Muscle of back (tissue), 3 donors: ENCODE measurements at regions not wholly inside any gene's neighbourhood (a gene's known extent, or its start where the extent isn't known, plus 50 kb on each side); places are given as distances from the start of the nearest gene placed in this dataset.

Experiments
- DNase-seq, 3 donors: peaks; one replicate each; pipeline versions ENCODE4 v3.0.0 to v3.0.0-alpha.2; 2013

GRCh38 chr2:45178854-45179253 is 169.6 kb upstream of the SIX2 start:
- DNase-seq, result no peak

DNA sequence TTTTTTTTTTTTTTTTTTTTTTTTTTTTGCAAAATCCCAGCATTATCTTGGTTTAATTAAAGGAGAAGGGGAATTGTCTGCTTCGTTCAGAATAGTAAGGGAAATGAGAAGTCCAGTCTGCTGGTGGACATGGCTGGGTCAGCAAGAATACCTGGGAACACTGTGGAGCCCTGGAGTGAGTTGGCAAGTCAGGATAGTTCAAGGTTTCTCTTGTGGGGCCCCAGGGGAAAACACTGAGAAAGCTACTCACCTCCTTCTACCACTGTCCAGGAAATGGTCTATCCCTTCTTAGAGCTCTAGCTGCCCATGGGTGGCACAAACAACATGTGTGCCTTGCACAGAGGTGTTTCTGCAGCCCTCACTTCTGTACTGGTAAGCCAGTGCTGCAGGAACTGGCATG is 169.1 kb upstream of the SIX2 start:
- DNase-seq, result no peak

DNA sequence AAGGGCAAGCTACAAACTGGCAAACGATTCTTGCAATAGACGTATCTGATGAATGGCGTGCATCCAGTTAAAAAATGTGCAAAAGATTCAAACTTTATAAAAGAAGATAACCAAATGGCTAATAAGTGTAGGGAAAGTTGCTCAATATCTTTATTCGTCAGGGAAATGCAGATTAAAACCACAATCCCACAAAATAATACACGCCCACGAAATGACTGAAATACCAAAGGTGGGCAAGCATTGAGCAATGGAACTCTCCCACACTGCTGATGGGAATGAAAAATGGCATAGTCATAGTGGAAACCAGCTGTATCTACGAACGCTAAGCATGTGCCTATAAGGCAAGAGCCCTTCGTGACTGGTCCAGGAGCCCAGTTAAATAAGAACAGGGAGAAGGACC is 168.6 kb upstream of the SIX2 start:
- DNase-seq, result peak in 1 of 3 donors; percentile 86

DNA sequence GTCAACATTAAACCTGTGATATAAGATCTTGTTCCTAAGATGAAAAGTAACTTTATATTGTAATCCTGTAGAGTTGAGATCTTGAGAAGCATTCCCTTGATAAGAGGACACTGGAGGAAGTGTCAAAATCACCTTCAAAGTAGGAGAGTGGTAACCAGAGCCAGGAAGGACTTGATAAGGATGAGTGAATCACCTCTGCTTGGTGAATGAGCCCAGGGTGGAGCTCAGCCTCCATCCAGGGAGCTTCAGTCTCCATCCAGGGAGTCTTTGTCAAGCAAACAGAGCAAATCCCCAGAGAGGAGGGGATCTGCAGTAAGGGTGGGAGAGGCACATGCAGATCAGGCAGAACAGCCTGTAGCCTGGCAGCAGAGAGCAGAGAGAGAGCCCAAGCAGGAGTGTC is 167.1 kb upstream of the SIX2 start:
- DNase-seq, result no peak

DNA sequence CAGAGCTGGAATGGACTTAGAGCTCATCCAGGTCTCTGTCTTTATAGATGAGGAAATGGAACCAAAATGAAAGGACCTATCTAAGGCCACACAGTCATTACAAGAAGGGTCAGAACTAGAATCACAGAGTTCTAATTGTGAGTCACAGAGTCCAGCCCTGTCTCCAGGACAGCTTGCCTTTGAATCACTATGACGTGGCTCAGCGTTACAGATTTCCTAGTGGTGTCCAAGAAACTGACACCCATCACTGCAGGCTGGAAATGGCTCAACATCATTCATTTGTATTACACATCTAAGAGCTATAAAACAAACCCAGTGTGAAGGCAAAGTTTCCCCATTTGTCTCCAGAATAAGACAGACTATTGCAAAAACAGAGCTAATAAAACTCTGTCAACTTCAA is 164.3 kb upstream of the SIX2 start:
- DNase-seq, result peak in 1 of 3 donors; percentile 27

GRCh38 chr2:45172760-45173392 is 163.6 kb upstream of the SIX2 start:
- peak in 1 of 3 donors; percentile 12 for DNase-seq

GRCh38 chr2:45172142-45172541 is 162.9 kb upstream of the SIX2 start:
- peak in 1 of 3 donors; percentile 44 for DNase-seq

DNA sequence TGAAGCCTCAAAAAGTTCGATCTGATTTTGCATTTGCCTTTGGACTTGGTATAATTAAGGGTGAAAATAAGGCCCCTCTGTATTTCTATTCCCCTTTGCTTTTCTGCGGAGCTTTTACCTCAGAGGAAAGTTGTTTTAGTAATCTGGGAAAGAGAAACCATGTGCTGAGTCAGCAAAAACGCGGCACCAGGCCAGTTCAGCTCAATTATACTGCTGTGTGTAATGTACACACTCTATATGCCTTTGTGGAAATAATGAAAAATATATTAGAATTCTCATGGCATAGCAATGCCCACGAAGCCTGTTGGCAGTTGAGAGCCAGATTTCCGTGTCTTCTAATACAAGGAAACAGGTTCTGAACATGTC is 161.9 kb upstream of the SIX2 start:
- DNase-seq, result peak in 1 of 3 donors; percentile 72

GRCh38 chr2:45170191-45171135 is 161.2 kb upstream of the SIX2 start:
- peak in 1 of 3 donors; percentile 80 for DNase-seq

DNA sequence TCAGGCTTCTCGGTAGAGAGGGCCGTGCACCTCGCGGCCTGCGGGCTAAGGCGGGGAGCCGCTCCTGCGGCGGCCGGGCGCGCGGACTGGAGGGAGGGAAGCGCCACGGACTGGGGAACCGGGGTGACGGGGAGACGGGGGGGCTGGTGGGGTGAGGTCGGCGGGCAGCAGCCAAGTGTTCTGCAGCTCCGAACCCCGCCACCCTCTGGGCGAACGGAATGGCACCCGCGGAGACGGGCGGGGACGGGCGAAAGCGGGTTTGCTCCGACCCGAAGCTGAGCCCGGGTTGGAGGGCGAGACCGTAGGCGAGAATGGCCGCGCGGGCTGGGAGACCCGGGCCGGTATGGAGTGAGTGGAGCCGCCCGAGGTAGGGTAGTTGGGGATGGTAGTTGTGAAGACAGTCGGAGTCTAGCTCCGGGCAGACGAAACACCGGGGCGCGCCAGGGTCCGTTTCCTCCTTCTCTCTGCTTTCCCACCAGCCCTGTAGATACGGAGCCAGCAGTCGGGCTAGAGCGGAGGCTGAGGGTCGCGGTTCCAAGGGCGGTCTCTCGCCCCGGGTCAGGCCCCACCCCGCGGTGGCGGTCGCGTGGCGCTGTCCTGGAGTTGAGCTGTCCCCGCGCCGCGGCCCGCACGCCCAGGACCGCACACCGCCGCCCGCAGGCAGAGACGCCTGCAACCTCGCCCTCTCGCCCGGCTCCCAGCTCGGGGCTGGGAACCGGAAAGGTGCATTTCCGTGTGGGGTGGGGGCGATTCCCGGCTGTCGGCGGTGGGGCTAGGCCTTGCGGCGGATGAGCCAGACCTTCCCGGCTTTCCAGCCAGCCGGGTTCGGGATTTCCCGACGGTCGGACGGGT is 160.3 kb upstream of the SIX2 start:
- DNase-seq, result peak in 1 of 3 donors; percentile 80

DNA sequence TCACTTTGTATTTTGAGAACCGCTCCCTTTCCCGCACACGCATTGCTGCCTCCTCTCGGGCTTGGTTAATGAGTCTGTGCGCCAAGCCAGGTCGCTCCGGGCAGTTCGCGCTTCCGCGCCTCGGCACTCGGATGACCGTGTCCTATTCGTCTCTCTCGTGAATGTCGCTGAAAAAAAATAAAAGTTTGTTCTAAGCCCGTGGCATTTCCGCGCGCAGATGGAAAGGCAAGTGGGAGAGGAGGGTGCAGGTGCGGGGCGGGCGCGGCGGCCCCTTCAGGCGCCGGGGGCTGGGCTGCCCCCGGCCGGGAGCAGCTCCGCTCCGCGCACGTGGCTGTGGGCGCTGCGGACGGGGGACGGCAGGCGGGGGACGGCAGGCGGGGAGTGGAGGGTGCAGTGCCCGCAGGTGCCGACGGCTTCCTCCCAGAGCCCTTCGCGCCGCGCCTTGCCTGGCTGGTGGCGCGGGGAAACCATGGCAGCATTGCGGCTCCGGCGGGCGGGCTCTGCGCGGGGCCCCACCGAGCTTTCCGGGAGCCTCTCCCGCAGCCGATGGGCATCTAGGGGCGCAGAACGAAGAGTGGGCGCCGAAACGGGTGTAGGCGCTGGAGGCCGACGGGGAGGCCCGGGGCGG is 159.6 kb upstream of the SIX2 start:
- DNase-seq, result peak in 1 of 3 donors; percentile 73

GRCh38 chr2:45167920-45168629 is 158.8 kb upstream of the SIX2 start:
- peak in 1 of 3 donors; percentile 49 for DNase-seq

- peak in 1 of 3 donors; percentile 13 for DNase-seq
Measured at GRCh38 chr2:45166229-45166890, 157.1 kb upstream of the SIX2 start.

GRCh38 chr2:45162711-45163110 is 153.5 kb upstream of the SIX2 start:
- DNase-seq, result no peak

- no peak for DNase-seq
Measured at GRCh38 chr2:45156605-45157004, 147.4 kb upstream of the SIX2 start.

GRCh38 chr2:45154606-45155155 is 145.4 kb upstream of the SIX2 start:
- no peak for DNase-seq

- no peak for DNase-seq
Measured at GRCh38 chr2:45154144-45154543, 144.9 kb upstream of the SIX2 start.

DNA sequence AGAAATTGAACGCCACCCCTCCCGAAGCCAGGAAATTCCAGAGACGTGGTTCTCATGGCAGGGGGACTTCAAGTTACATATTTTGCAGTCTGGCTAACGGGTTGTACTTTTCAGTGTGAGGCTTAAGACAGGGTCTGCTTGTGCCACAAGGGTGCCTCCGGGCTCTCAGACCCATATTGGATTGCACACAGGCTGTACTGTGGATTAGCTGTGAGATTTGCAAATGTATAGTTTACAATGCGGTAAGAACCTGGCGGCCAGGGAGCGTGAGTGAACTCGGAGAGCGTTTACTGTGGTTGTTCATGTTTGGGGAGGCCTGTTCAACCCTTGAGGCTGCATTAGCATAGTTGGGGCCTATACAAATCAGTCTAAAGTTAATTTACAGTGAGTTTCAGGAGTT is 143.9 kb upstream of the SIX2 start:
- DNase-seq, result no peak

- DNase-seq, result no peak
Measured at GRCh38 chr2:45152691-45153090, 143.4 kb upstream of the SIX2 start.
